ENCODE measurements at regions not wholly inside any gene's neighbourhood (a gene's known extent, or its start where the extent isn't known, plus 50 kb on each side); places are given as distances from the start of the nearest gene placed in this dataset.
"Not testable (repeated sequence)": the region's sequence is repeated elsewhere in the genome, so short reads cannot be mapped to it uniquely, and the experiment has no call there.

DNA sequence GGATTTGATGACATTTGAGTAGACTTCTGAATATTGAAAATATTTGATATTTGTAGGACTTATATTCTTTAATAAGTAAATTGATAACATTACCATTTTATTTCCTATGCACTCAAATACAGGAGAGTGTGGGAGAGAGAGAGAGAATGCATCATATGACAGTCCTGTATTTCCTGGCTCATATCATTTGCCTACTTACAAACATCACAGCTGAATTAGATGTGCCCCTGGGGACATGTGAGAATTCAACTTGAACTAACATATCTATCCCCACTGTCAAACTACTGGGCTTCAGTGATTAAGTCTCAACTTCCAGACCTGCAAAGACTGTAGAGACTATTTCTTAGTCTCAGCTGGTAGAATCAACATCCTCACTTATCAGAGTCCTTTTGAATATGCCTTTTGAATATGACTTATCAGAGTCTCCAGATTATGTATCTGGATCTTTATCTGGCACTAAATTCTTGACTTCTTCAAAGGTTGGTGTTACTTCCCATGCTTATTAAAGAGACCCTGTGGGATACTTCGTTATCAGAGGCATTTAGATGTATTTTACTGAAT, 75.5 kb downstream of the PABPC4L start:
- DNase-seq (no peak), ATAC-seq (replicated peaks in 1 of 4) (no peak)
- H3K27me3 ChIP-seq (replicated peaks in 1 of 2; ENCODE audit: control insufficient read depth in 2 of 2, extremely low read depth in 1 of 2, insufficient read depth in 2 of 2, low read length in 1 of 2), result no peaks in the 10 kb centered on the region
- POLR2A ChIA-PET, result no interaction called here
- no peak overlapping the region for H3K27ac Mint-ChIP-seq
- no peak overlapping the region for H3K4me3 Mint-ChIP-seq
- H3K36me3 Mint-ChIP-seq, result no peaks in the 10 kb centered on the region
- no peaks in the 10 kb centered on the region for H3K4me1 ChIP-seq (ENCODE audit: control insufficient read depth in 1 of 2, extremely low read depth in 1 of 2, insufficient read depth in 2 of 2, low read length in 2 of 2)
- H3K4me1 Mint-ChIP-seq, result no peaks in the 10 kb centered on the region
- no peak overlapping the region for H3K27ac ChIP-seq (ENCODE audit: low read length)
- H3K36me3 ChIP-seq (ENCODE audit: control insufficient read depth in 2 of 2, extremely low read depth in 1 of 2, insufficient read depth in 1 of 2, low read length in 1 of 2), result no peaks in the 10 kb centered on the region
- H3K9me3 ChIP-seq, result no peaks in the 10 kb centered on the region
- CTCF ChIA-PET, result interaction anchor here in 1 of 2 donors (0.6 kb wide), 1 partner anchor 185 kb away, joined by 3 read pairs; no protein-coding TSS in a partner anchor
- no peaks in the 10 kb centered on the region for H3K27me3 Mint-ChIP-seq
- no CpG with 5 or more reads among the region's 1 CpG for WGBS (ENCODE audit: insufficient coverage)
- H3K9me3 Mint-ChIP-seq, result peaks cover 8 to 29% (median 10%) of the 10 kb centered on the region in 3 donors
- H3K4me3 ChIP-seq (ENCODE audit: control insufficient read depth in 1 of 2, extremely low read depth in 1 of 2, low read length in 1 of 2), result no peak overlapping the region

DNA sequence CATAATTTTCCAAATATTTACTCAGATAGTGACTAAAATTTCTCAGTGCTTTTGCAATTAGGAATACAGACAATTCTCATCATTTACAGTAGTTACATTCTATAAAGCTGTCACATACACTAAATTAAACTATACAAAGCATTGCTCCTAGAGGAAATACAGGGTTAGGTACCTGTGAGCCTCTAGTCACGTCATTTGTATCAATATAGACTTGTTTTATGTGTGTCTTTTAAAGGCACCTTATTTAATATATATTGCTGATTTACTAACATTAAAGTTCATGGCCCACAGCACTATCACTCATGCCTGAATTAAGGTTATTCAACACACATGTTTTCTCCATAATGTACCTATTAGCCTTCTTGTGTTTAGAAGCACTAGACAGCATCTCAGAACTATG, 78.7 kb downstream of the PABPC4L start:
- no peaks in the 10 kb centered on the region for H3K27me3 ChIP-seq (replicated peaks in 1 of 2; ENCODE audit: control insufficient read depth in 2 of 2, extremely low read depth in 1 of 2, insufficient read depth in 2 of 2, low read length in 1 of 2)
- ChIA-PET CTCF (no interaction called here), POLR2A (no interaction called here)
- no peaks in the 10 kb centered on the region for H3K4me1 ChIP-seq (ENCODE audit: control insufficient read depth in 1 of 2, extremely low read depth in 1 of 2, insufficient read depth in 2 of 2, low read length in 2 of 2)
- no peak for DNase-seq
- WGBS (ENCODE audit: insufficient coverage), result no CpG with 5 or more reads among the region's 1 CpG
- no peaks in the 10 kb centered on the region for H3K9me3 ChIP-seq
- Mint-ChIP-seq H3K36me3 (no peaks in the 10 kb centered on the region), H3K27ac (no peak overlapping the region), H3K27me3 (no peaks in the 10 kb centered on the region), H3K9me3 (peaks cover 7 to 15% (median 8%) of the 10 kb centered on the region in 3 donors), H3K4me1 (no peaks in the 10 kb centered on the region), H3K4me3 (no peak overlapping the region)
- no peak overlapping the region for H3K27ac ChIP-seq (ENCODE audit: low read length)
- no peak for ATAC-seq (replicated peaks in 1 of 4)
- no peak overlapping the region for H3K4me3 ChIP-seq (ENCODE audit: control insufficient read depth in 1 of 2, extremely low read depth in 1 of 2, low read length in 1 of 2)
- H3K36me3 ChIP-seq (ENCODE audit: control insufficient read depth in 2 of 2, extremely low read depth in 1 of 2, insufficient read depth in 1 of 2, low read length in 1 of 2), result no peaks in the 10 kb centered on the region

DNA sequence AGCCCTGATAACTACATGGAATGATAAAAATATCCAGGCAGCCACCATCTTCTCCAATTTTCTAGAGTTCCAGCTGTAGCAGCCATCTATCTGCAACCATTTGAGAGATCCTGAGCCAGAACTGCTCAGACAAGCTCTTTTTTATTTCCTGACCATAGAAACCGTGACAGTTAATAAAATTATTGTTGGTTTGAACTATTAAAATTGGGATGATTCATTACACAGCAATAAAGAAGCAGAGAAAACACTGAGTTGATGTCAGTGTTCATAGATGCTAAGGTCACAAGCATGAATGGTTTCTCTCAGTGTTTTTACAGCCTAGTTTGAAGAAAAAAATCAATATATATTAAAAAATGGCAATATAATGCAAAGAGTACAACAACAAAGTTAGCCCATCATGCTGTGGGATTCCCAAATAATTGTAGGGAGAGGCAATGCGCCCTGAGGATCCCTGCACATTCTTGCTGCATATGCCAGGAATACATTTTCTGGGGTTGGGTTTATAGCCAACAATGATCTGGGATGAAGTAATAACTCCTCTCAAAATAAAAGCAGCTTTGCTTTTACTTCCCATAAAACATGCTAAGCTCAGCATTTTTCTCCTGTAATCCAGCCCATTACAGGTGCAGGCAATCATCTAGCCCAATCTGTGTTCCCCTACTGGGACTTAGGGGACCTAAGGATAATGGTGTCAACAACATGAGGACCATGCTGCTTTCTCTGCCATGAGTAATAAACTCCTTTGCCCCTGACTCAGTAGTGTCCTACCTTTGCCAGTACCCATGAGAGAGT, 84.0 kb downstream of the PABPC4L start:
- H3K4me1 ChIP-seq (ENCODE audit: control insufficient read depth in 1 of 2, extremely low read depth in 1 of 2, insufficient read depth in 2 of 2, low read length in 2 of 2), result no peaks in the 10 kb centered on the region
- Mint-ChIP-seq H3K27me3 (no peaks in the 10 kb centered on the region), H3K9me3 (peaks cover 5 to 28% (median 20%) of the 10 kb centered on the region in 3 donors), H3K4me3 (no peak overlapping the region), H3K4me1 (no peaks in the 10 kb centered on the region), H3K36me3 (no peaks in the 10 kb centered on the region), H3K27ac (no peak overlapping the region)
- ChIA-PET CTCF (no interaction called here), POLR2A (no interaction called here)
- no peak overlapping the region for H3K27ac ChIP-seq (ENCODE audit: low read length)
- H3K9me3 ChIP-seq, result no peaks in the 10 kb centered on the region
- H3K4me3 ChIP-seq (ENCODE audit: control insufficient read depth in 1 of 2, extremely low read depth in 1 of 2, low read length in 1 of 2), result no peak overlapping the region
- no peak for DNase-seq
- WGBS (ENCODE audit: insufficient coverage), result no CpG with 5 or more reads among the region's 2 CpGs
- ATAC-seq (replicated peaks in 1 of 4), result no peak
- no peaks in the 10 kb centered on the region for H3K27me3 ChIP-seq (replicated peaks in 1 of 2; ENCODE audit: control insufficient read depth in 2 of 2, extremely low read depth in 1 of 2, insufficient read depth in 2 of 2, low read length in 1 of 2)
- no peaks in the 10 kb centered on the region for H3K36me3 ChIP-seq (ENCODE audit: control insufficient read depth in 2 of 2, extremely low read depth in 1 of 2, insufficient read depth in 1 of 2, low read length in 1 of 2)

DNA sequence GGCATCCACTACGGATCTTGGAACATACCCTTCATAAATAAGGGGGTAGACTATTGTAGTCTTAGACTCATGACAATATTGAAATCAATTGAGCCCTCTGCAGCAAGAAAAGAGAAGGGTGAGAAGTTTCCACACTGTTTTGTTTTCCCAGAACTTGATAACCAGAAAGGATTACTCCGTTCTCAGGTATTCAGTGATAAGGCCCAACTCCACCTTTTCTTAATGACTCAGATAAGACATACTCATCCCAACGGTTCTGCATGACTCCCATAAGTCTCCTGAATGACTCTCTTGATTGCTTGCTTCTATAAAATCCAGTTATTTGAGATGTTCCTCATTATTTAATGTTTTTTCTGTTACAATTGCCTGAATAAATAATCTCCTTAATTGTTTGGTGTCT, 111.7 kb downstream of the PABPC4L start:
- no peak overlapping the region for H3K4me3 ChIP-seq (ENCODE audit: control insufficient read depth in 1 of 2, extremely low read depth in 1 of 2, low read length in 1 of 2)
- H3K4me1 ChIP-seq (ENCODE audit: control insufficient read depth in 1 of 2, extremely low read depth in 1 of 2, insufficient read depth in 2 of 2, low read length in 2 of 2), result no peaks in the 10 kb centered on the region
- H3K4me3 Mint-ChIP-seq, result no peak overlapping the region
- CTCF ChIA-PET, result no interaction called here
- no peak overlapping the region for H3K27ac Mint-ChIP-seq
- no peak for DNase-seq
- ATAC-seq (replicated peaks in 1 of 4), result no peak
- 86% methylated on average over 1 of the region's 3 CpGs for WGBS (ENCODE audit: insufficient coverage)
- H3K27ac ChIP-seq (ENCODE audit: low read length), result no peak overlapping the region
- no peaks in the 10 kb centered on the region for H3K9me3 ChIP-seq
- no peaks in the 10 kb centered on the region for H3K4me1 Mint-ChIP-seq
- peaks cover 6 to 19% (median 8%) of the 10 kb centered on the region in 3 donors for H3K9me3 Mint-ChIP-seq
- POLR2A ChIA-PET, result no interaction called here
- no peaks in the 10 kb centered on the region for H3K36me3 Mint-ChIP-seq
- no peaks in the 10 kb centered on the region for H3K36me3 ChIP-seq (ENCODE audit: control insufficient read depth in 2 of 2, extremely low read depth in 1 of 2, insufficient read depth in 1 of 2, low read length in 1 of 2)
- no peaks in the 10 kb centered on the region for H3K27me3 ChIP-seq (replicated peaks in 1 of 2; ENCODE audit: control insufficient read depth in 2 of 2, extremely low read depth in 1 of 2, insufficient read depth in 2 of 2, low read length in 1 of 2)
- no peaks in the 10 kb centered on the region for H3K27me3 Mint-ChIP-seq

DNA sequence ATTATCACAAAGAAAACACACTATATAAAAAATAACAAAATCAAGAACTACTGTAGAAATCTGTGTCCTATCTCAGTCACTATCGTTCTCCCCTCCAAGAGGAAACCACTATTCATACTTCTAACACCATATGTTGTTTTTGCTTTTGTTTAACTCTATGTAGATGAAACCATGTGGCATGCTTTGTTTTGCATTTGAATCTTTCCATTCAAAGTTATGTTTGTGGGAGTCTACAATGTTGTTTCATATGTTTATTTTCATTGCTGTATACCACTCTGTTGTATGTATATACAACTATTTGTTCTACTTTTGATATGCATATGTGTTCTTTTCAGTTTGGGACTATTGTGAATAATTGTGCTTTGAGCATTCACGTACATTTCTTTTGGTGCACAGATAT, 116.1 kb downstream of the PABPC4L start:
- H3K27ac Mint-ChIP-seq, result no peak overlapping the region
- no peaks in the 10 kb centered on the region for H3K36me3 ChIP-seq (ENCODE audit: control insufficient read depth in 2 of 2, extremely low read depth in 1 of 2, insufficient read depth in 1 of 2, low read length in 1 of 2)
- no peak overlapping the region for H3K4me3 Mint-ChIP-seq
- ATAC-seq (replicated peaks in 1 of 4) (no peak), DNase-seq (no peak)
- CTCF ChIA-PET, result no interaction called here
- H3K27me3 ChIP-seq (replicated peaks in 1 of 2; ENCODE audit: control insufficient read depth in 2 of 2, extremely low read depth in 1 of 2, insufficient read depth in 2 of 2, low read length in 1 of 2), result no peaks in the 10 kb centered on the region
- no CpG with 5 or more reads among the region's 2 CpGs for WGBS (ENCODE audit: insufficient coverage)
- H3K4me1 Mint-ChIP-seq, result no peaks in the 10 kb centered on the region
- POLR2A ChIA-PET, result no interaction called here
- no peak overlapping the region for H3K4me3 ChIP-seq (ENCODE audit: control insufficient read depth in 1 of 2, extremely low read depth in 1 of 2, low read length in 1 of 2)
- H3K27ac ChIP-seq (ENCODE audit: low read length), result no peak overlapping the region
- H3K9me3 Mint-ChIP-seq, result peaks cover 4 to 18% (median 12%) of the 10 kb centered on the region in 3 donors
- H3K4me1 ChIP-seq (ENCODE audit: control insufficient read depth in 1 of 2, extremely low read depth in 1 of 2, insufficient read depth in 2 of 2, low read length in 2 of 2), result no peaks in the 10 kb centered on the region
- no peaks in the 10 kb centered on the region for H3K9me3 ChIP-seq
- no peaks in the 10 kb centered on the region for H3K36me3 Mint-ChIP-seq
- H3K27me3 Mint-ChIP-seq, result no peaks in the 10 kb centered on the region

DNA sequence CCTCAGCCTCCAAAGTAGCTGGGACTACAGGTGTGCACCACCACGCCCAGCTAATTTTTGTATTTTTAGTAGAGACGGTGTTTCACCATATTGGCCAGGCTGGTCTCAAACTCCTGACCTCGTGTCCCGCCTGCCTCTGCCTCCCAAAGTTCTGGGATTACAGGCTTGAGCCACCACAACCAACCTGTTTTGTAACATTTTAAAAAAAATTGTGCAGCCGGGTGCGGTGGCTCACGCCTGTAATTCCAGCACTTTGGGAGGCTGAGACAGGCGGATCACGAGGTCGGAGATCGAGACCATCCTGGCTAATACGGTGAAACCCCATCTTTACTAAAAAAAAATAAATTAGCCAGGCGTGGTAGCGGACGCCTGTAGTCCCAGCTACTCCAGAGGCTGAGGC, 122.5 kb downstream of the PABPC4L start:
- H3K4me1 ChIP-seq (ENCODE audit: control insufficient read depth in 1 of 2, extremely low read depth in 1 of 2, insufficient read depth in 2 of 2, low read length in 2 of 2); H3K27me3 ChIP-seq (replicated peaks in 1 of 2; ENCODE audit: control insufficient read depth in 2 of 2, extremely low read depth in 1 of 2, insufficient read depth in 2 of 2, low read length in 1 of 2); H3K36me3 Mint-ChIP-seq; H3K4me1 Mint-ChIP-seq; H3K27ac ChIP-seq (ENCODE audit: low read length); H3K9me3 ChIP-seq; POLR2A ChIA-PET; CTCF ChIA-PET; ATAC-seq (replicated peaks in 1 of 4); H3K36me3 ChIP-seq (ENCODE audit: control insufficient read depth in 2 of 2, extremely low read depth in 1 of 2, insufficient read depth in 1 of 2, low read length in 1 of 2); H3K4me3 Mint-ChIP-seq; H3K27ac Mint-ChIP-seq; H3K4me3 ChIP-seq (ENCODE audit: control insufficient read depth in 1 of 2, extremely low read depth in 1 of 2, low read length in 1 of 2); H3K27me3 Mint-ChIP-seq; DNase-seq: not testable (repeated sequence)
- H3K9me3 Mint-ChIP-seq, result peaks cover 5 to 17% (median 9%) of the 10 kb centered on the region in 3 donors
- 94% methylated on average over 12 of the region's 15 CpGs for WGBS (ENCODE audit: insufficient coverage)
